ENCODE measurements at regions not wholly inside any gene's neighbourhood (a gene's known extent, or its start where the extent isn't known, plus 50 kb on each side); places are given as distances from the start of the nearest gene placed in this dataset.

- no peak for TF ChIP-seq USF2 (IDR thresholded peaks at IDR 0.05; ENCODE audit: low read length)
- TF ChIP-seq BACH1 (IDR thresholded peaks at IDR 0.05; ENCODE audit: low read length) = no peak
- TF ChIP-seq CTBP2 (IDR thresholded peaks at IDR 0.05; ENCODE audit: borderline replicate concordance, insufficient read depth, insufficient read length, low read length) = no peak
Observed at GRCh38 chr12:84585776-84586395, 326.7 kb downstream of the SLC6A15 start (continued).

Measured in H1 (cell line).